GM04503 (cell line): ENCODE measurements at regions not wholly inside any gene's neighbourhood (a gene's known extent, or its start where the extent isn't known, plus 50 kb on each side); places are given as distances from the start of the nearest gene placed in this dataset.
"Not testable (repeated sequence)": the region's sequence is repeated elsewhere in the genome, so short reads cannot be mapped to it uniquely, and the experiment has no call there.

Experiments
- DNase-seq: peaks from one replicate; pipeline ENCODE4 v3.0.0-alpha.2; 2012; ENCODE audit warnings: low read depth

GRCh38 chr18:1133541-1133940, 228.9 kb downstream of the ADCYAP1 start:
- DNase-seq = no peak

GRCh38 chr18:1147730-1148129, 243.1 kb downstream of the ADCYAP1 start:
- no peak for DNase-seq

DNA sequence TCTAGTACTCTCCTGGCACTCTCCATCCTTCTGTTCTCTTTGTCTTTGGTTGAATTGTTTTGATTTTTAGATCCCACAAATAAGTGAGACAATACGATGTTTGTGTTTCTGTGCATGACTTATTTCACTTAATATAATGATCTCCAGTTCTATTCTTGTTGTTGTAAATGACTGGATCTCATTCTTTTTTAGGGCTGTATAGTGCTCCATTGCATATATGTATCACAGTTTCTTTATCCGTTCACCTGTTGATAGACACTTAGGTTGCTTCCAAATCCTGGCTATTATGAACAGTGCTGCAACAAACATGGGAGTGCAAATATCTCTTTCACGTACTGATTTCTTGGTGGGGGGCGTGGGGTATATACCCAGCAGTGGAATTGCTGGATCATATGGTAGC, 245.0 kb downstream of the ADCYAP1 start:
- no peak for DNase-seq

GRCh38 chr18:1150344-1150743, 245.7 kb downstream of the ADCYAP1 start:
- no peak for DNase-seq

GRCh38 chr18:1152958-1153357, 248.3 kb downstream of the ADCYAP1 start:
- DNase-seq = not testable (repeated sequence)

DNA sequence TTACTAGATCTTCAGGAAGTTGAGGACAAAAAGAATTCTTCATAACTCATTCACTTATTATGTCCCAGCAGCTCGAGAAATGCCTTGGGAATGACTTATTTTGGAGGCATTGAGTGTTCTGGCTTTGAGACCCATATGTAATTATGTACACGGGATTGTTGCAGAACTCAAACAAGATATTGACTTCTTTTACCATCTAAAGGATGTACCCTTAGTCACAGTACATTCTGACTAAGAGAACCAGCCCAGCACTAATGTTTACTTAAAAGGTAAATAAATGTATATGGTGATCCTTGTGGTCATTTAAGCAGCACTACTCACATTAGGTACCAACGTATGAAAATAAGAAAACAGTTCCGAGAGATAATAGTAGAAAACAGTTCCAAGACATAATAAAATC, 268.9 kb downstream of the ADCYAP1 start:
- DNase-seq = no peak

DNA sequence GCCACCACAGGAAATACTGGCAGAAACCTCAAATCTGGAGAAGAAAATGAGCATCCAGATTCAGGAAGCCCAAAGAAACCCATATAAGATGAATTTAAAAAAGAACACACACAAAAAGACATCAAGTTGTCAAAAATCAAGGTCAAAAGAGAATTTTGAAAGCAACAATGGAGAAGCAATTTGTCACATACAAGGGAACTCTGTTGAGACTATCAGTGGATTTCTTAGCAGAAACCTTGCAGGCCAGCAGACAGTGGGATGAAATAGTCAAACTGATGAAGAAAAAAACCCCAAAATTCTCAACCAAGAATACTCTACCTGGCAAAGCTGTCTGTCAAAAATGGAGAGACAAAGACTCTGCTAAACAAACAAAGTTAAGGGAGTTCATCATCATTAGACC, 272.6 kb downstream of the ADCYAP1 start:
- DNase-seq = no peak

DNA sequence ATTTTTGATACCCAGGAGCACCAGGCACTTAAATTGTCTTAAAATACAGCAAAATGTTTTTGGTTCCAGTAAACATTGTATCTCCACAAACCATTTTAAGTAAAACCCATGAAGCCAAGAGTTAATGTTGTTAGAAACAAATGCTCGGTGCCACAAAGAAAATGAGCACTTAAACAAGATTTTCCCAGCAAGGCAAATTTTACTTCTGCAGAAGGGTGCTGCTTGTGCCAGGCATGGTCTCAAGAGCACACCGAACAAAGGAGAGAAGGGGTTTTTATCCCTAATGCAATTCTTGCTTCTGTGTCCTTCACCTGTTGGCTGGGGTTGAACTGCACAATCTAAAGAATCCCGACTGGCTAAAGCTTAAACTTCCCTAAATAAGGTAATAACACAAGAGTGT, 286.7 kb downstream of the ADCYAP1 start:
- DNase-seq = no peak

DNA sequence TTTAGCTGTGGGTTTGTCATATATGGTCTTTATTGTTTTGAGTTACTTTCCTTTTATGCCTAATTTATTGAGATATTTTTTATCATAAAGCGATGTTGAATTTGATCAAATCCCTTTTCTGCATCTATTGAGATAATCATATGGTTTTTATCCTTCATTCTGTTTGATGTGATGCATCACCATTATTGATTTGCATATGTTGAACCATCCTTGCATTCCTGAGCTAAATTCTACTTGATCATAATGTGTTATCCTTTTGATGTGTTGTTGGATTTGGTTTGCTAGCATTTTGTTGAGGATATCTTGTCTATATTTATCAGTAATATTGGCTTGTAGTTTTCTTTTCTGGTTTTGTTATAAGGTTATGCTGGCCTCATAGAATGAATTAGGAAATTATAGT, 308.5 kb downstream of the ADCYAP1 start:
- DNase-seq = no peak

DNA sequence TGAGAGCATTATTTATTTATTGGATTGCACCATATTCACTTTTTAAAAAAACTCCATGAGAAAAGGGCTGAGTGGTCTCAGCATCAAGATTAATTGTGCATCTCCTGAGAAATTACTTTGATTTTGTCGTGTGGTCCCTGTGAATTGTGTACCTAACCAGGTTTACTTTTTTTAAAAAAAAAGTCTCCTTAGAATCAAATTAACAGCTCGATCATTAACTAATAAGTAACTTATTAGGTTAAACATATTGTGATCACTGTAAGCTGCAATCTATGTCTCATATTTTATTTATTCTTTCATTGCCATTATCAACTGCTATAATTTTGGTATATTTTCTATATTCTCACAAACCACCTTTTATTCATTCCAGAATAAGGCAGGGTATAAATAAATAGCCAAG, 318.2 kb downstream of the ADCYAP1 start:
- DNase-seq = no peak

- no peak for DNase-seq
These were observed 322.4 kb downstream of the ADCYAP1 start for GRCh38 chr18:1227025-1227424.

DNA sequence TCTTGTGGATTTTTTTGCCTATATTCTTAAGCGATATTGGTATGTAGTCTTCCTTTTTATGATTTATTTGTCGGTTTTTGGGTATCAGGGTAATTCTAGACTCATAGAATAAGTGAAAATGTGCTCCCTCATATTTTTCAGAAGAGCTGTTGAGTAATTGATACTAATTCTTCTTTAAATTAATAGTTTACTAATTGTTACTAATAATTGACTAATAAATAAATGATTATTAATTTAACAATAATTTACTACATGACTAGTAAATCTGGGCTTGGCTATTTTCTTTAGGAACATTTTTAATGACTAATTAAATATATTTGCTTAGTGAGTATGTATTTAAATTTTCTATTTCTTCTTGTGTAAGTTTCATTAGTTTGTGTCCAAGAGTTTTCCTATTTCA, 325.0 kb downstream of the ADCYAP1 start:
- DNase-seq = no peak

DNA sequence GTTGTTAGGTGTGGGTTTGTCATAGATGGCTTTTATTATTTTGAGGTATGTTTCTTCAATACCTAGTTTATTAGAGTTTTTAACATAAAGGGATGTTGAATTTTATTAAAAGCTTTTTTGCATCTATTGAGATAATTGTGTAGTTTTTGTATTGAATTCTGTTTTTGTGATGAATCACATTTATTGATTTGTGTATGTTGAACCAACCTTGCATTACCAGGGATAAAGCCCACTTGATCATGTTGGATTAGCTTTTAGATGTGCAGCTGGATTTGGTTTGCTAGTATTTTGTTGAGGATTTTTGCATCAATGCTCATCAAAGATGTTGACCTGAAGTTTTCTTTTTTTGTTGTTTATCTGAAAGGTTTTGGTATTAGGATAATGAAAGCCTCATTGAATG, 328.2 kb downstream of the ADCYAP1 start:
- no peak for DNase-seq

DNA sequence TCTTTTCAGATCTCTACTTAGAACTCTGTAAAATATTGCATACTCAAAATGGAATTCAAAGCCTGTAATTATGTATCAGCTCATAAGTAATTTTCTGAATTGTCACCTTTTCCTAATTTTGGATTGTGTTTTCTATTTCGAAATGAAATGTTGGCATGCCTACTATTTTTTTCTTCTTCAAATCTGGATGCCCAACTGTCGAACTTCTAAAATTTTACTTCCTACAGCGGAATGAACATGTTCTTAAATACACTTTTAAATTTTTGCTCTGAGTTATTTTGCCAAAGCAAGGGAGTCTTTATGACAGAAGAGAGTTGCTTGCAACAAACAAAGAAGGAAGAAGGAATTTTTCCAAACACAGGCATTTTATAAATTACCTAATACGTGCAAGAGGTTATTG, 336.0 kb downstream of the ADCYAP1 start:
- no peak for DNase-seq

DNA sequence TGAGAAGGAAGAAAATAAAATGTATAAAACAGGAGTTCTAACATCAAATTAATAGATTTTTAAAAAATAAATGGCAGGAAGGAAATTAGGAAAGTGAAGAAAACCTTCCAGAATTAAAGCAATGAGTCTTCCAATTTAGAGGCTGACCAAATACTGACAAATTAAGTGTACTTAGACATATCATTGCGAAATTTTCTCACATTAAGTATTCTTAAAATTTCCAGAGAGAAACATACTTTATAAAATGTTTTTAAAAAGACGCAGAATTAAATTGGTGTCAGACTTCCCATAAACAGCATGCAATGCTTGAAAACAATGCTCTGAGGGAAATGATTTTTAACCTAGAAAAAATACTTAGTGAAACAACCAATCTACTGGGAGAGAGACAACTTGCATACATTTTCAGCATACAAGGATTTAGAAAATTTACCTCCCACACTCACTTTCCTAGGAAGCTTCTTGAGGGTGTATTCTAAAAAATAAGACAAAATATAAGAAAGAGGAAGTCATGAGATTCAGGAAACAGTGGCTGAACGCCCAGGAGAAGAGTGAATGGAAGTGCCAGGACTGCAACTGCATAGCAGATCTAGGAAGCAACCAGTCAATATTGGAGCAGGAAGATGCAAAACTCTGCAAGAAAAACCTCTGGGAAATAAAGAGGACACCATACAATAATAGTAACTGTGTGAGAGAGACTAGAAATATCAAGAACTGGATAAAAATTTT, 339.9 kb downstream of the ADCYAP1 start:
- no peak for DNase-seq

DNA sequence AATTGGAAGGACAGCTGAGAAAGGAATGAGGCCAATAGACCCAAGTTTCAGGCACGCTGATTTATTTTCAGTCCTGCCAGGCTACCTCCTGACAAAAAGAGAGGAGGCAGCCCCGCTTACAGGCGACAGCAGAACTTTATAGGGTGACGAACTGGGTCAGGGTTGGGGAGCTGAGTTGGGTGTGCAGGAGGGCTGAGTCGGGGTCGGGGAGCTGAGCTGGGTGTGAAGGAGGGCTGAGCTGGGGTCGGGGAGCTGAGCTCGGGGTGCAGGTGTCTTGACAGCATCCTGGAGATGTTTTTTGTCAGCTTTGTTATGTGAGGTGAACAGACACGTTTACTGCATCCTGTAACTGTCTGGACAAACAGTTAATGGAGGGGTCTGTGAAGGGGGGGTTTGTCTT, 342.2 kb downstream of the ADCYAP1 start:
- no peak for DNase-seq

DNA sequence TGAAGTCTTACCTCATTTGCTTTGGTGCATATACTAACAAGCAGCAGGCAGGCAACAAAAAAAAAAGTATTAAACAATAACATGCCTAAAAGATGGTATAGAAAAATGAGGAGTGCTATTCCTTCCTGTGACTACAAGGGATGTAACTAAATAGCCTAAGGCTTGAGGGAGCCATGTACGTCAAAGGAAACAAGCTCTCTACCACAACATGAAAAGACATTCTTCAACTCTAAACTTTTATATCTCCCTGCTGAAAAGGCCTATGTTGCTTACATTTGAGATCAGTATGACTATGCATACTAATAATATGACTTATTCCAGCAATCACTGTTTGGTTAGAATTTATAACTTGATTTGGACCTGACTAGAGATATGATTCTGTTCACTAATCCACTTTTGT, 347.9 kb downstream of the ADCYAP1 start:
- no peak for DNase-seq

DNA sequence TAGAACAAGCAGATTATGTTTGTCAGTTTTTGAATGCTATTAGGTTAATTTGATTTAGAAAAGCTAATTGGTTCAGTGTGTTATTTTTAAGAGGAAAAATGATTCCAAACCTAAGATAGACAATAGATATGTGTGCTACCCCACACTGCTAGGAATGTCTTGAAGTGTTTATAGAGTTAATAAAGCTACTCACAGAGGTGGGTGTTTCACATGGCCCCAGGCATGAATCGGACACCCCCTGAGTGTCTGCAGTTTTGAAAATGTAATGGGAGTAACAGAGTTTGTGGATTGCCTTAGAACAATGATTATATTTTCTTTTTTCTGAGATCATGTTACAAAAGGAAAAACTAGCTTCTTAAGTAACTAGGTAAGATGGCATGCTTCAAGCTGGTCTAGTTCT, 348.3 kb downstream of the ADCYAP1 start:
- no peak for DNase-seq

DNA sequence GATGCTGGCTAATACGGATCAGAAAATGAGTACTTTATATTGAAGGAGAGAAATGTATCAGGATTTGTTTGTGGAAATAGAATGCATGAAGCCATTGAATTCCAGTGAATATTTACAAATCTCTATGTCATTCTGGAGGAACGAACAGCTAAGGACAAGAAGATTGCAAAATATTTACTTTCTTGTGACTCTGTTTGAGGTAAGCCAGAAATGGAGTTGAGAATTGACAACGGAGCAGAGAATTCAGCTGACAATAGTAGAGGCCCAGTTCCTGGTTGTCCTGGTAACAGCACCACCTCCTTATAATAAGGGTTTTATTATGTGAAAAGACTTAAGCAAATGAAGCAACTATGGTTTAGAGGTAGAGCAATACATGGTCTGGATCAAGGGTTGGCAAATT, 349.2 kb downstream of the ADCYAP1 start:
- no peak for DNase-seq

GRCh38 chr18:1261054-1261453, 356.4 kb downstream of the ADCYAP1 start:
- no peak for DNase-seq

DNA sequence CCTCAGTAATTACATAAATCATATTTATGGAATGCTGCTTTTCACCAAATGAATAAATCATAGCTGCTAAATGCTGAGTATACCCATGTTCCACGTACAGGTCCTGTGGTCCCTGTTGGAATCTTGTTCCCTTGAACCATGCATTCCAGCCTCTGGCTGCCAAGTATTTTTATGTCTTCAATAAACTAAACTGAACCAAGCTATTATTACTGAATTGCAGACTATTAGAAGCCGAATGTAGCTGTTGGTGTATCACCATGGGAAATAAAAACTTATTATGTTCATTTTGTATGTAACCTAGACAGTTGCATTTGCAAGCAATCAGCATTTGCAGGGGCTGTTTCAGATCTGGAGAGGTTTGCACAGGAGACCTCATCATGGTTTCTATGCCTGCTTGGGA, 362.4 kb downstream of the ADCYAP1 start:
- DNase-seq = no peak

DNA sequence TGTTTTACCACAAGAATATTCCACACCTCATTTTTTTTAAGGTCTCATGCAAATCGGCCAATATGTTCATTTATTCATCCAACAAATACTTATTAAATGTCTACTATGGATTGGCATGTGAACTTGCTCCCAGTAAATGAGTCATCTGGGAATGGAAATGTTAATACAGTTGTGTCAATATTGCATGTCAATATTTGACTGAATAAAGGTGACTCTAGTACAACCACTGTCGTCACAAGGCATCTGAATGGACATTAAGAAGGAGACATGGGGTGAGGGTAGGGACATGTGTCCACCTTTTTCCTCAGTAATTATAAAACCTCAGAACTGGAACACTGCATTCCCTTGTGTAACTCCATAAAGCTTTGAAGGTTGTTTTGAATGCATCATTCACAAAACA, 365.4 kb downstream of the ADCYAP1 start:
- no peak for DNase-seq

GRCh38 chr18:1273469-1273868, 368.8 kb downstream of the ADCYAP1 start:
- DNase-seq = no peak

- no peak for DNase-seq
These were observed 387.5 kb downstream of the ADCYAP1 start for GRCh38 chr18:1292167-1292566.

- no peak for DNase-seq
These were observed 389.6 kb downstream of the ADCYAP1 start for GRCh38 chr18:1294229-1294628.
